ENCODE measurements at regions not wholly inside any gene's neighbourhood (a gene's known extent, or its start where the extent isn't known, plus 50 kb on each side); places are given as distances from the start of the nearest gene placed in this dataset.

- ATAC-seq (no peak), DNase-seq (ENCODE audit: low spot score) (no peak)
- no peaks in the 10 kb centered on the region for H3K36me3 Mint-ChIP-seq
- ChIA-PET CTCF (no interaction called here), POLR2A (no interaction called here)
- TF ChIP-seq, protein P1, sequence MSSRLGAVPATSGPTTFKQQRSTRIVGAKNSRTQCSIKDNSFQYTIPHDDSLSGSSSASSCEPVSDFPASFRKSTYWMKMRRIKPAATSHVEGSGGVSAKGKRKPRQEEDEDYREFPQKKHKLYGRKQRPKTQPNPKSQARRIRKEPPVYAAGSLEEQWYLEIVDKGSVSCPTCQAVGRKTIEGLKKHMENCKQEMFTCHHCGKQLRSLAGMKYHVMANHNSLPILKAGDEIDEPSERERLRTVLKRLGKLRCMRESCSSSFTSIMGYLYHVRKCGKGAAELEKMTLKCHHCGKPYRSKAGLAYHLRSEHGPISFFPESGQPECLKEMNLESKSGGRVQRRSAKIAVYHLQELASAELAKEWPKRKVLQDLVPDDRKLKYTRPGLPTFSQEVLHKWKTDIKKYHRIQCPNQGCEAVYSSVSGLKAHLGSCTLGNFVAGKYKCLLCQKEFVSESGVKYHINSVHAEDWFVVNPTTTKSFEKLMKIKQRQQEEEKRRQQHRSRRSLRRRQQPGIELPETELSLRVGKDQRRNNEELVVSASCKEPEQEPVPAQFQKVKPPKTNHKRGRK (CRISPR knock-in tag; IDR thresholded peaks at IDR 0.05; ENCODE audit: borderline replicate concordance), result no peak
- TF ChIP-seq ZNF219 (CRISPR knock-in tag; IDR thresholded peaks at IDR 0.05; ENCODE audit: borderline replicate concordance) (no peak), SOX15 (CRISPR knock-in tag; IDR thresholded peaks at IDR 0.05) (no peak), E2F5 (CRISPR knock-in tag; IDR thresholded peaks at IDR 0.05) (no peak), ATF1 (CRISPR knock-in tag; IDR thresholded peaks at IDR 0.05) (no peak), ZNF423 (CRISPR knock-in tag; IDR thresholded peaks at IDR 0.05) (no peak), E2F4 (CRISPR knock-in tag; IDR thresholded peaks at IDR 0.05; ENCODE audit: borderline replicate concordance, low read depth) (no peak), NR3C1 (CRISPR knock-in tag; conservative IDR thresholded peaks at IDR 0.05; ENCODE audit: low read depth) (no peak), ZBTB21 (CRISPR knock-in tag; IDR thresholded peaks at IDR 0.05; ENCODE audit: borderline replicate concordance) (no peak), TP53 (CRISPR knock-in tag; IDR thresholded peaks at IDR 0.05) (no peak), FOXP1 (CRISPR knock-in tag; IDR thresholded peaks at IDR 0.05; ENCODE audit: borderline replicate concordance) (no peak), JAZF1 (CRISPR knock-in tag; IDR thresholded peaks at IDR 0.05) (no peak), PREB (CRISPR knock-in tag; IDR thresholded peaks at IDR 0.05; ENCODE audit: borderline replicate concordance) (no peak), TEAD4 (CRISPR knock-in tag; IDR thresholded peaks at IDR 0.05) (no peak), SMAD3 (CRISPR knock-in tag; IDR thresholded peaks at IDR 0.05; ENCODE audit: borderline replicate concordance) (no peak)
- TF ChIP-seq, protein P2, sequence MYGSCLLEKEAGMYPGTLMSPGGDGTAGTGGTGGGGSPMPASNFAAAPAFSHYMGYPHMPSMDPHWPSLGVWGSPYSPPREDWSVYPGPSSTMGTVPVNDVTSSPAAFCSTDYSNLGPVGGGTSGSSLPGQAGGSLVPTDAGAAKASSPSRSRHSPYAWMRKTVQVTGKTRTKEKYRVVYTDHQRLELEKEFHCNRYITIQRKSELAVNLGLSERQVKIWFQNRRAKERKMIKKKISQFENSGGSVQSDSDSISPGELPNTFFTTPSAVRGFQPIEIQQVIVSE (CRISPR knock-in tag; IDR thresholded peaks at IDR 0.05; ENCODE audit: borderline replicate concordance), result no peak
- TF ChIP-seq, protein P3, sequence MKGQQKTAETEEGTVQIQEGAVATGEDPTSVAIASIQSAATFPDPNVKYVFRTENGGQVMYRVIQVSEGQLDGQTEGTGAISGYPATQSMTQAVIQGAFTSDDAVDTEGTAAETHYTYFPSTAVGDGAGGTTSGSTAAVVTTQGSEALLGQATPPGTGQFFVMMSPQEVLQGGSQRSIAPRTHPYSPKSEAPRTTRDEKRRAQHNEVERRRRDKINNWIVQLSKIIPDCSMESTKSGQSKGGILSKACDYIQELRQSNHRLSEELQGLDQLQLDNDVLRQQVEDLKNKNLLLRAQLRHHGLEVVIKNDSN (CRISPR knock-in tag; IDR thresholded peaks at IDR 0.05), result no peak
- peaks cover 3% of the 10 kb centered on the region; the same call in 1 of the 2 replicates for H3K9me3 Mint-ChIP-seq
- H3K27ac Mint-ChIP-seq, result no peak overlapping the region
- H3K4me3 Mint-ChIP-seq, result no peak overlapping the region
- no peaks in the 10 kb centered on the region for H3K27me3 Mint-ChIP-seq (ENCODE audit: low read depth)
- peaks cover 7% of the 10 kb centered on the region; the same call in 1 of the 2 replicates for H3K4me1 Mint-ChIP-seq
These were observed 476.2 kb upstream of the RASGRP1 start for GRCh38 chr15:39040861-39041260.

DNA sequence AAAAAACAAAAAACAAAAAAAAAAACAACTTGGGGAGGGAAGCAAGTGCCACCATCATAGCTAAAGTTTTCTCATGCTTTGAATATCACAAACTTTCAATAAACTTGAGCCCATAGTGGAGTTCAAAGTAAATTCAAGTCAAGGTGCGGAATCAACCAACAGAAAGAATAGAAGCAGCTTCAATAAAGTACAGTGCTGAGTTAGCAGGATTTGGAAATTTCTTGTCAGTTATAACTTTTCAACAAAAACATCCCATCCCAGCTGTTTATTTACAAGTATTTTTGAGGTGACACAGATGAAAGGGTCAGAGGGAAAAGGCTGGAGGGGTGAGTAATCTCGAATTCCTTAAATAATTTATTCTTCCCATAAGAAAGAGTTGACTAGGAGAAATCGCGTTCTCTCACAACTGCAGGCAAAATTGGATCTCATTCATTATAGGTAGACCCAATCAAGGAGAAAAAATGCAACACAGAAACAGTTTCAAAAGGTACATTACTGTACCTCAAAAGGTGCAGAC, 477.4 kb upstream of the RASGRP1 start:
- CTCF ChIA-PET, result interaction anchor here (0.7 kb wide), 1 partner anchor 273 kb away, joined by 3 read pairs; no protein-coding TSS in a partner anchor
- DNase-seq (ENCODE audit: low spot score), result no peak

More for the DNA sequence above, 477.4 kb upstream of the RASGRP1 start:
- H3K27ac Mint-ChIP-seq, result no peak overlapping the region
- peaks cover 7% of the 10 kb centered on the region; the same call in 1 of the 2 replicates for H3K4me1 Mint-ChIP-seq
- POLR2A ChIA-PET, result no interaction called here
- TF ChIP-seq ZNF121 (CRISPR knock-in tag; IDR thresholded peaks at IDR 0.05), result no peak
- no peak for TF ChIP-seq SMAD3 (CRISPR knock-in tag; IDR thresholded peaks at IDR 0.05; ENCODE audit: borderline replicate concordance)
- TF ChIP-seq ZNF263 (CRISPR knock-in tag; IDR thresholded peaks at IDR 0.05; ENCODE audit: low read depth), result no peak
- no peak for TF ChIP-seq CBFB (CRISPR knock-in tag; IDR thresholded peaks at IDR 0.05; ENCODE audit: low read depth)
- TF ChIP-seq TCF7 (CRISPR knock-in tag; IDR thresholded peaks at IDR 0.05; ENCODE audit: low read depth), result no peak
- no peak for TF ChIP-seq ATF6 (CRISPR knock-in tag; IDR thresholded peaks at IDR 0.05)
- TF ChIP-seq NFYB (CRISPR knock-in tag; conservative IDR thresholded peaks at IDR 0.05; ENCODE audit: low read depth), result no peak
- TF ChIP-seq, protein P1 (CRISPR knock-in tag; IDR thresholded peaks at IDR 0.05; ENCODE audit: borderline replicate concordance), result no peak
- no peak for TF ChIP-seq TP53 (CRISPR knock-in tag; IDR thresholded peaks at IDR 0.05)
- ATAC-seq, result no peak
- no peaks in the 10 kb centered on the region for H3K36me3 Mint-ChIP-seq
- peaks cover 3% of the 10 kb centered on the region; the same call in 1 of the 2 replicates for H3K9me3 Mint-ChIP-seq
- no peak overlapping the region for H3K4me3 Mint-ChIP-seq
- no peaks in the 10 kb centered on the region for H3K27me3 Mint-ChIP-seq (ENCODE audit: low read depth)
